ENCODE measurements at regions not wholly inside any gene's neighbourhood (a gene's known extent, or its start where the extent isn't known, plus 50 kb on each side); places are given as distances from the start of the nearest gene placed in this dataset.

DNA sequence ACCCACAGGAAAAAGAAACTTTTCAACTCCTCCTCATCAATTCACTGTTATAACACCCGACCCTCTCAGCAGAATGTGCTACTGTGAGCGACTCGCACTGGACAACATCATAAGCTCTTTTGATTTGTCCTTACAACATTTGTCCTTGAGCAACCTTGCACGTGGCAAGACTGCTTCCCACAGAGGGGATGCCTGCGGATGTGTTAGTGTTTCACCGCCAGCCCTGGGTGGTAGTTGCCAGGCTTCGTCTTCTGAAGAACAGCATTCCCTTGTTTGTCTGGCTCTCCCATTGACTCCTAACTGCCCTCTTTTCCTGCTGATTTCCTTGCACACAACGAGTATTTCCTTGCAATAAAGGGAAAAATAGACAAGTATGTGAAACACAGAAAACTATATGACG lies 111.4 kb upstream of the SLC7A1 start:
- peak in 1 of 2 donors; percentile 52 for DNase-seq (ENCODE audit: extremely low spot score in 2 of 2)
- intact Hi-C loops (cut with DNase I): no loop called here
- no peaks in the 10 kb centered on the region for H3K27me3 ChIP-seq
- no peaks in the 10 kb centered on the region for H3K9me3 ChIP-seq
- H3K27ac ChIP-seq: no peak overlapping the region
- H3K36me3 ChIP-seq: no peaks in the 10 kb centered on the region
- no peak overlapping the region for H3K4me3 ChIP-seq
- H3K4me1 ChIP-seq: no peaks in the 10 kb centered on the region
- TF ChIP-seq CTCF (IDR thresholded peaks at IDR 0.05): no peak
- no peak for TF ChIP-seq POLR2A (IDR thresholded peaks at IDR 0.05)
- TF ChIP-seq POLR2AphosphoS5 (IDR thresholded peaks at IDR 0.05; ENCODE audit: insufficient read depth in 1 of 2, low read depth in 1 of 2): no peak

- Histone ChIP-seq H3K27ac (no peak overlapping the region), H3K27me3 (no peaks in the 10 kb centered on the region), H3K4me3 (no peak overlapping the region), H3K4me1 (no peaks in the 10 kb centered on the region), H3K9me3 (no peaks in the 10 kb centered on the region), H3K36me3 (no peaks in the 10 kb centered on the region)
- DNase-seq (ENCODE audit: extremely low spot score in 2 of 2): peak in 1 of 2 donors; percentile 49
- TF ChIP-seq CTCF (IDR thresholded peaks at IDR 0.05) (no peak), POLR2AphosphoS5 (IDR thresholded peaks at IDR 0.05; ENCODE audit: insufficient read depth in 1 of 2, low read depth in 1 of 2) (no peak), POLR2A (IDR thresholded peaks at IDR 0.05) (no peak)
- intact Hi-C loops (cut with DNase I): no loop called here
Measured at GRCh38 chr13:29704648-29705047, 109.2 kb upstream of the SLC7A1 start.

DNA sequence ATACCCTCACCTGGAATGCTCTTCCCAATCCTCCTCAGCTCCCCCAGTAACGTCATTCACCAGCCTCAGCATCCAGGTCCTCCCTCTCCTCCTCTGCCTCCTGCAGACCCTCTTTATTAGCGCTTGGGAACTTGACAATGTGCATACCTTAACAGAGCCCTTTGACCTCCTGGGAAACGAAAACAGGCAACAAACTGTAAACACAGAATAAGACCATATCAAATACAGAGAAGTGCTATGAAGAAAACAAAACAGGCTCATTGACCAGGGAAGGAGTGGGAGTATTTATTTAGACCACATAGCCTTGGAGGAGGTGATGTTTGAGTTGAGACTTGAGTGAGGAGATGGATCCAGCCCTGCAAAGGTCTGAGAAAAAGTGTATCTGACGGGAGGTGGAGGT lies 107.9 kb upstream of the SLC7A1 start:
- TF ChIP-seq POLR2AphosphoS5 (IDR thresholded peaks at IDR 0.05; ENCODE audit: insufficient read depth in 1 of 2, low read depth in 1 of 2): no peak
- no peak for TF ChIP-seq CTCF (IDR thresholded peaks at IDR 0.05)
- no peak for TF ChIP-seq POLR2A (IDR thresholded peaks at IDR 0.05)
- no peaks in the 10 kb centered on the region for H3K4me1 ChIP-seq
- H3K9me3 ChIP-seq: no peaks in the 10 kb centered on the region
- intact Hi-C loops (cut with DNase I): no loop called here
- no peaks in the 10 kb centered on the region for H3K27me3 ChIP-seq
- no peaks in the 10 kb centered on the region for H3K36me3 ChIP-seq
- no peak overlapping the region for H3K4me3 ChIP-seq
- H3K27ac ChIP-seq: no peak overlapping the region
- DNase-seq (ENCODE audit: extremely low spot score in 2 of 2): no peak

DNA sequence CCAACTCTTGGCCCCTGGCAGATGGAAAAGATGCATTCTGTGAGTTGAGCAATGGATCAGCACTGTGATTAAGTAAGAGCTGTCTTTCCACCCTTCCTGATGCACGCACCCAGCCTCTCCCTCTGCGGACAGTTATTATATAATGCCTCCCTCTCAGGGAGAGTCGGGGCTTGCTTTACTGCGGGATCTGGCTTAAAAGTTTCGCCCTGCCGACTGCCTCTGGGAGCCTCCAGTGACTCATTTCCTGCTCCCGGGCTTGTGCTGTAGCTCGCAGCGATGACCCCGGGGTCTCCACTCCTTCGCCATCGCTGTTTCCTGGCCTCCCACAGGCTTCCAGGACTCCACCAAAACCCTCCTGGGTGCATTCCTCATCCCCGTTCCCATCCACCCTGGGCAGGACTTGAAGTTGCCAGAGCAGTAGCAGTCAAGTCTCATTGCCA lies 107.4 kb upstream of the SLC7A1 start:
- Histone ChIP-seq H3K4me1 (no peaks in the 10 kb centered on the region), H3K4me3 (peak overlapping the region in 1 of 2 donors; percentile 23)

DNA sequence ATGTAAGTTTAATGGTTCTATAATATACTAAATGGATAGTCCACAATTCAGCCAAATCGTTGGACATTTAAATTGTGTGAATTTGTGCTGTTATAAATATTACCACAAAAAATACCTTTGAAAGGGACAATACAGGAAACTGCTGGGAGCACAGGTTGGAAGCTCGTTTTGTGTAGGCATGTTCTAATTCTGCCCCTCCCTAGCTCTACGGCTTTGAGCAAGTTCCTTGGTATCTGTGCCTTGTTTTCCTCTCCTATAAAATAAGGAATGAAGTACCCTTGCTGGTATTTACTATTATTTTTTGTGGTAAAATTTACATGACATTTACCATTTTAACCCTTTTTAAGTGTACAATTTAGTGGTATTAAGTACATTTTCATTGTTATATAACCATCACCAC lies 102.6 kb upstream of the SLC7A1 start:
- H3K27ac ChIP-seq: no peak overlapping the region
- intact Hi-C loops (cut with DNase I): no loop called here

More for the DNA sequence above, 107.4 kb upstream of the SLC7A1 start:
- Histone ChIP-seq H3K27ac (no peak overlapping the region), H3K27me3 (no peaks in the 10 kb centered on the region), H3K36me3 (no peaks in the 10 kb centered on the region), H3K9me3 (no peaks in the 10 kb centered on the region)
- peak; percentile 82 to 93 for DNase-seq (ENCODE audit: extremely low spot score in 2 of 2)
- TF ChIP-seq POLR2A (IDR thresholded peaks at IDR 0.05) (no peak), POLR2AphosphoS5 (IDR thresholded peaks at IDR 0.05; ENCODE audit: insufficient read depth in 1 of 2, low read depth in 1 of 2) (peak; percentile 44 to 73)
- intact Hi-C loops (cut with DNase I): no loop called here

More for the DNA sequence above, 102.6 kb upstream of the SLC7A1 start:
- no peaks in the 10 kb centered on the region for H3K36me3 ChIP-seq
- TF ChIP-seq CTCF (IDR thresholded peaks at IDR 0.05) (no peak), POLR2A (IDR thresholded peaks at IDR 0.05) (no peak), POLR2AphosphoS5 (IDR thresholded peaks at IDR 0.05; ENCODE audit: insufficient read depth in 1 of 2, low read depth in 1 of 2) (no peak)
- H3K4me3 ChIP-seq: no peak overlapping the region
- no peaks in the 10 kb centered on the region for H3K9me3 ChIP-seq
- H3K27me3 ChIP-seq: no peaks in the 10 kb centered on the region
- no peak for DNase-seq (ENCODE audit: extremely low spot score in 2 of 2)
- H3K4me1 ChIP-seq: no peaks in the 10 kb centered on the region

Measured in vagina (tissue), 2 donors.